Right lobe of liver (tissue), 6 donors: ENCODE measurements at regions not wholly inside any gene's neighbourhood (a gene's known extent, or its start where the extent isn't known, plus 50 kb on each side); places are given as distances from the start of the nearest gene placed in this dataset.

Experiments used
- ATAC-seq, 4 donors: fragments of 200-7000 bp; cut with Tn5 transposase; one replicate each; pipeline ENCODE4 v1.9.1; 2020; ENCODE audit warnings: mild to moderate bottlenecking in 4 of 4, moderate library complexity in 4 of 4
- DNase-seq, 3 donors: peaks; one replicate each; pipeline ENCODE4 v3.0.0-alpha.2; 2020
- H3K27ac ChIP-seq, 3 donors: fragments of 200-600 bp; one replicate each; pipeline ENCODE4 v1.8.0; 2022
- H3K27me3 ChIP-seq, 2 donors: fragments of 200-600 bp; one replicate each; pipeline ENCODE4 v1.8.0; 2022
- H3K36me3 ChIP-seq, 4 donors: fragments of 200-600 bp; sonication (generic) in 1 of 4; one replicate each; pipeline versions ENCODE4 v1.5.1 to v1.8.0; 2017 to 2022; ENCODE audit warnings: control low read depth in 1 of 4
- H3K4me1 ChIP-seq, 4 donors: fragments of 200-600 bp; sonication (generic) in 1 of 4; one replicate each; pipeline versions ENCODE4 v1.5.1 to v1.8.0; 2017 to 2022; ENCODE audit warnings: control low read depth in 1 of 4
- H3K4me3 ChIP-seq, 3 donors: fragments of 200-600 bp; one replicate each; pipeline ENCODE4 v1.8.0; 2022
- H3K9me3 ChIP-seq, 4 donors: fragments of 200-600 bp; sonication (generic) in 1 of 4; one replicate each; pipeline versions ENCODE4 v1.5.1 to v1.8.0; 2017 to 2022; ENCODE audit warnings: control low read depth in 1 of 4
- POLR2A ChIP-seq: fragments of 450-650 bp; IDR thresholded peaks from one replicate; pipeline ENCODE4 v1.6.1; 2017; ENCODE audit warnings: antibody characterized with exemption, mild to moderate bottlenecking
- WGBS: methylation state at CpG from one replicate; pipeline ENCODE4 v1.1.6; 2018; ENCODE audit warnings: low coverage, low lambda C conversion rate; ENCODE audit not compliant: insufficient coverage; ENCODE audit errors: missing lambda C conversion rate; 5-methylcytosine and 5-hydroxymethylcytosine counted together
- intact Hi-C, 2 donors: fragments of 100-400 bp; cut with DNase I; formaldehyde crosslinking; loops; one replicate each; pipeline versions ENCODE4 v1.11.2 to v1.14.1; 2022
- TF ChIP-seq, protein P1 (sequence below), 4 donors: fragments of 200-600 bp in 3 of 4; fragments of 450-650 bp in 1 of 4; IDR thresholded peaks; one replicate each; pipeline versions ENCODE4 v1.5.1 to v1.8.0; 2016 to 2022; ENCODE audit warnings: antibody characterized with exemption in 4 of 4, mild to moderate bottlenecking in 2 of 4
- donor health status: DM: no; HTN: yes; CAD: no.
- donor health status: DM: no; HTN: no; CAD: no.
- donor health status: DM: no; HTN: no; CAD: no.
- donor health status: DM: no; HTN: yes; CAD: no.
- donor health status: DM: no; HTN: yes; CAD: no.

DNA sequence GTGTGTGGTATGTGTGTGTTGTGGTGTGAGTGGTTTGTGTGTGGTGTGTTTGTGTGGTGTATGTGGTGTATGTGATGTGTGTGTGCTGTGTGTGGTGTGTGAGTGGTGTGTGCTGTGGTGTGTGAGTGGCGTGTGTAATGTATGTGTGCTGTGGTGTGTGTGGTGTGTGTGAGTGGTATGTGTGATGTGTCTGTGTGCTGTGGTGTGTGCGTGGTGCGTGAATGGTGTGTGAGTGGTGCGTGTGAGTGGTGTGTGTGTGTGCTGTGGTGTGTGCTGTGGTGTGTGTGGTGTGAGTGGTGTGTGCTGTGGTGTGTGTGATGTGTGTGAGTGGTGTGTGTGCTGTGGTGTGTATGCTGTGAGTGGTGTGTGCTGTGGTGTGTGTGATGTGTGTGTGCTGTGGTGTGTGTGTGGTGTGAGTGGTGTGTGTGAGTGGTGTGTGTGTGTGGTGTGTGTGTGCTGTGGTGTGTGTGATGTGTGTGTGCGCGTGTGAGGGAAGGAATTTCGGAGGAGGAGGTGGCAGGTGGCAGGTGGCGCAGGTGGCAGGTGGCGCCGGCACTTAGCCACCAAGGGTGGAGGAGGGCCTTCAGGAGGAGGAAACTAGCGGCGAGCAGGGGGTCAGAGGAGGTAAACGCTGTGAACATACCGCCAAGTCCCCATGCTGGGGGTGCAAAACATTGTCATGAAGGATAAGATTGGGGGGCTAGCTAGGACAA, 191.8 kb downstream of the MELK start:
- Histone ChIP-seq H3K4me3 (no peak overlapping the region), H3K27me3 (no peaks in the 10 kb centered on the region), H3K27ac (no peak overlapping the region), H3K9me3 (no peaks in the 10 kb centered on the region), H3K4me1 (no peaks in the 10 kb centered on the region), H3K36me3 (no peaks in the 10 kb centered on the region)
- TF ChIP-seq, protein P1, sequence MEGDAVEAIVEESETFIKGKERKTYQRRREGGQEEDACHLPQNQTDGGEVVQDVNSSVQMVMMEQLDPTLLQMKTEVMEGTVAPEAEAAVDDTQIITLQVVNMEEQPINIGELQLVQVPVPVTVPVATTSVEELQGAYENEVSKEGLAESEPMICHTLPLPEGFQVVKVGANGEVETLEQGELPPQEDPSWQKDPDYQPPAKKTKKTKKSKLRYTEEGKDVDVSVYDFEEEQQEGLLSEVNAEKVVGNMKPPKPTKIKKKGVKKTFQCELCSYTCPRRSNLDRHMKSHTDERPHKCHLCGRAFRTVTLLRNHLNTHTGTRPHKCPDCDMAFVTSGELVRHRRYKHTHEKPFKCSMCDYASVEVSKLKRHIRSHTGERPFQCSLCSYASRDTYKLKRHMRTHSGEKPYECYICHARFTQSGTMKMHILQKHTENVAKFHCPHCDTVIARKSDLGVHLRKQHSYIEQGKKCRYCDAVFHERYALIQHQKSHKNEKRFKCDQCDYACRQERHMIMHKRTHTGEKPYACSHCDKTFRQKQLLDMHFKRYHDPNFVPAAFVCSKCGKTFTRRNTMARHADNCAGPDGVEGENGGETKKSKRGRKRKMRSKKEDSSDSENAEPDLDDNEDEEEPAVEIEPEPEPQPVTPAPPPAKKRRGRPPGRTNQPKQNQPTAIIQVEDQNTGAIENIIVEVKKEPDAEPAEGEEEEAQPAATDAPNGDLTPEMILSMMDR (IDR thresholded peaks at IDR 0.05) = no peak
- no peak for TF ChIP-seq POLR2A
- DNase-seq = no peak
- no peak for ATAC-seq
- intact Hi-C loops = no loop called here
- WGBS = 79% methylated on average over 14 of the region's 14 CpGs

DNA sequence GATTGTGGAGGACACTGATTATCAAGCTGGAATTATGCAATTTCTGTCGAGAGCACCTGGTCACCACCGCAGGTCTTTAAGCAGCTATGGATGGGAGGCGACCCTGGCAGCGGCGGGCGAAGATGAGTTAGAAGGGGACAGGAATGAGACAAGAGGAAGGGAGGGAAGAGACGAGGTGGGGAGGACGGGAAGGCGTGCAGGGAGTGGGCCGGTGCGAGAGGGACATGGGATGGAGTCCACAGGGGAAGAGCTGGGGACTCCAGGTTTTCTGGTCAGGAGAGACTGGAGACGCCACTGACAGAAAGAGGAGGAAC, 192.3 kb downstream of the MELK start:
- intact Hi-C loops = no loop called here
- Histone ChIP-seq H3K4me1 (no peaks in the 10 kb centered on the region), H3K27ac (no peak overlapping the region), H3K9me3 (no peaks in the 10 kb centered on the region), H3K27me3 (no peaks in the 10 kb centered on the region), H3K36me3 (no peaks in the 10 kb centered on the region), H3K4me3 (no peak overlapping the region)
- 75% methylated on average over 12 of the region's 12 CpGs for WGBS
- DNase-seq (no peak), ATAC-seq (no peak)
- TF ChIP-seq POLR2A = no peak
- TF ChIP-seq, protein P1 (IDR thresholded peaks at IDR 0.05) = no peak

DNA sequence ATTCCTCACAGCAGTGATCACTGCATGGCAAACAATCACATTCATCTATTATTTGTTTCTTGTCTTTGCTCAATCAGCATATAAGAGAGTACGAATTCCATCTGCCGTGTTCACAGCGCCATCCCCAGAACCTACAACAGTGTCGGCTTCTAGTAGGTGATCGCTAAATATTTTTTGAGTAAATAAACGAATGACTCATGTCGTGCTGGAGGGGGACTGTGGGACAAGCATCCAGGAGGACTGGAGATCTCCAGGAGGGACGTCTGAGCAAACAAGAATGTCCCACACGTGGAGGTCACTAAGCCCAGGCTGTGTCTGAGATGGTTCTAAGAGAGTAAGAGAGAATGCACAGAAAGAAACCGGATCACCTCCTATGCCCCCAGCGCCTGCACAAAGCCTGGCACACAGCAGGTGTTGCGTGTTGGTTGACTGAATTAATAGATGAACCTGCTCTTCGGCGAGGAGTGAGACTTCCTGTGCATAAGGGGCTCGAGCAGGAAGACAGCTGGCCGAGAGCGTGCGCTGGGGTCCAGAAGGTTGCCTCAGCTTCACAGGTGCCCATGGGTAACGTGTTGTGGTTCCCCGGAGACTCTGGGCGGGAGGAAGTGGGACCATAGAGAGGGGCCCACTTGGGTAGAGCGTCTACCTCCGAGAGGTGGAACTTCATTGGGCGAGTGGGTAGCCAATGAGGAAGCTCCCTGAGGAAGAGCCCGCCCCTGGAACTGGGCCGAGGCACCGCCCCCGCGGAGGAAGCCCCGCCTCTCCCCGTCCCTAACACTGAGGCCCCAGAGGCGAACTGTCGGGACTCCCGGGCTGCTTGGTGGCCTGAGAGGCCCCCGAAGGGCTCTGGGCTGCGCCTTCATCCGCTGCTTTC, 193.0 kb downstream of the MELK start:
- intact Hi-C loops = no loop called here
- no peaks in the 10 kb centered on the region for H3K27me3 ChIP-seq
- H3K4me3 ChIP-seq = peak overlapping the region in 1 of 3 donors; percentile 25
- DNase-seq = peak in 2 of 3 donors; percentile 52 to 58
- ATAC-seq = peak; percentile 83 to 90 (median 86)
- no peaks in the 10 kb centered on the region for H3K36me3 ChIP-seq
- no peak overlapping the region for H3K27ac ChIP-seq
- TF ChIP-seq, protein P1 (IDR thresholded peaks at IDR 0.05) = no peak
- no peak for TF ChIP-seq POLR2A
- H3K9me3 ChIP-seq = no peaks in the 10 kb centered on the region
- 39% methylated on average over 10 of the region's 37 CpGs for WGBS
- no peaks in the 10 kb centered on the region for H3K4me1 ChIP-seq

DNA sequence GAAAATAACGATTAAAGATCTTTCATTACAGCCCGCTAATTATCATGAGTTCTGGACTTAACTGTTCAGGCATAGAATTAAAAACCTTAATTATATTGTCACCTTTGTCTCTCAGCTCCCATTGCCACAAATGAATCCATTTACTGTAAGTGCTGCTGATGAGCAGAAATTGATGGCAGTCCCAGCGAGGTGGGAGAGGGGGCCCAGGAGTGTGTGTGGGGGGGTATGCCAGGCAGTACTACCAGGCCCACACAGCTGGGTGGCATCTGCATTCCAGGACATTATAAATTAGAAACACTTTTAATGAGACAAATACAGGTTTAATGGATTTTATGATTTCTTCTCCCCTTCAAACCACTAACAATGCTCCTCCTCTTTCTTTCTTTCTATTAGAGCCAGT, 196.0 kb downstream of the MELK start:
- no peaks in the 10 kb centered on the region for H3K4me1 ChIP-seq
- H3K4me3 ChIP-seq = no peak overlapping the region
- 82% methylated on average over 3 of the region's 3 CpGs for whole genome bisulfite sequencing
- no peaks in the 10 kb centered on the region for H3K27me3 ChIP-seq
- ATAC-seq (no peak), DNase-seq (no peak)
- intact Hi-C loops = no loop called here
- no peak overlapping the region for H3K27ac ChIP-seq
- no peaks in the 10 kb centered on the region for H3K36me3 ChIP-seq
- H3K9me3 ChIP-seq = no peaks in the 10 kb centered on the region
- TF ChIP-seq POLR2A = no peak
- TF ChIP-seq, protein P1 (IDR thresholded peaks at IDR 0.05) = no peak
